Liver (tissue), 8 donors: ENCODE measurements at regions not wholly inside any gene's neighbourhood (a gene's known extent, or its start where the extent isn't known, plus 50 kb on each side); places are given as distances from the start of the nearest gene placed in this dataset.

Experiments
- DNase-seq: peaks from one replicate; pipeline ENCODE4 v3.0.0-alpha.2; 2017; ENCODE audit warnings: low spot score
- H3K27ac ChIP-seq, 2 donors: one replicate each; pipeline ENCODE4 v1.7.0; 2013; ENCODE audit warnings: inconsistent platforms in 2 of 2, low read length in 2 of 2, control low read depth in 1 of 2, low read depth in 1 of 2, mild to moderate bottlenecking in 1 of 2
- H3K27me3 ChIP-seq, 4 donors: one replicate each; pipeline versions ENCODE4 v1.6.1 to v1.7.0; 2013; ENCODE audit warnings: low read length in 3 of 4, inconsistent platforms in 1 of 4, mild to moderate bottlenecking in 1 of 4, moderate library complexity in 1 of 4; ENCODE audit not compliant: control insufficient read depth in 4 of 4, insufficient read depth in 4 of 4
- H3K36me3 ChIP-seq, 4 donors: one replicate each; pipeline versions ENCODE4 v1.6.1 to v1.7.0; 2013; ENCODE audit warnings: low read length in 3 of 4, mild to moderate bottlenecking in 3 of 4, low read depth in 1 of 4, moderate library complexity in 1 of 4; ENCODE audit not compliant: control insufficient read depth in 4 of 4, insufficient read depth in 3 of 4
- H3K4me1 ChIP-seq, 4 donors: one replicate each; pipeline versions ENCODE4 v1.6.1 to v1.7.0; 2013; ENCODE audit warnings: low read length in 3 of 4, mild to moderate bottlenecking in 3 of 4, moderate library complexity in 1 of 4; ENCODE audit not compliant: control insufficient read depth in 4 of 4, insufficient read depth in 4 of 4
- H3K4me3 ChIP-seq, 3 donors: one replicate each; pipeline versions ENCODE4 v1.6.1 to v1.7.0; 2013; ENCODE audit warnings: low read length in 3 of 3, control low read depth in 1 of 3, low read depth in 1 of 3, mild to moderate bottlenecking in 1 of 3
- H3K9ac ChIP-seq, 2 donors: one replicate each; pipeline ENCODE4 v1.7.0; 2013; ENCODE audit warnings: low read length in 2 of 2, mild to moderate bottlenecking in 2 of 2, moderate library complexity in 2 of 2, control low read depth in 1 of 2, low read depth in 1 of 2
- H3K9me3 ChIP-seq, 4 donors: one replicate each; pipeline versions ENCODE4 v1.6.1 to v1.7.0; 2013; ENCODE audit warnings: low read length in 3 of 4; ENCODE audit not compliant: control insufficient read depth in 4 of 4
- EGR1 ChIP-seq, 2 donors: IDR thresholded peaks; 2 replicates each; pipeline ENCODE4 v1.6.1; 2016 to 2018; ENCODE audit warnings: antibody characterized with exemption in 2 of 2, low read depth in 2 of 2
- FOXA1 ChIP-seq: IDR thresholded peaks from 2 replicates; pipeline ENCODE4 v1.6.1; 2016; ENCODE audit warnings: antibody characterized with exemption
- FOXA2 ChIP-seq: IDR thresholded peaks from 2 replicates; pipeline ENCODE4 v1.6.1; 2016; ENCODE audit warnings: antibody characterized with exemption
- HNF4A ChIP-seq, 2 donors: conservative IDR thresholded peaks; 2 replicates each; pipeline ENCODE4 v1.6.1; 2016; ENCODE audit warnings: antibody characterized with exemption in 2 of 2, mild to moderate bottlenecking in 2 of 2
- HNF4G ChIP-seq: IDR thresholded peaks from 2 replicates; pipeline ENCODE4 v1.6.1; 2016; ENCODE audit warnings: antibody characterized with exemption
- NR2F2 ChIP-seq: IDR thresholded peaks from 2 replicates; pipeline ENCODE4 v1.6.1; 2016; ENCODE audit warnings: antibody characterized with exemption
- RAD21 ChIP-seq, 2 donors: IDR thresholded peaks; 2 replicates each; pipeline ENCODE4 v1.6.1; 2016; ENCODE audit warnings: antibody characterized with exemption in 2 of 2, mild to moderate bottlenecking in 2 of 2
- RXRA ChIP-seq, 2 donors: IDR thresholded peaks; 2 replicates each; pipeline ENCODE4 v1.6.1; 2017 to 2018; ENCODE audit warnings: antibody characterized with exemption in 2 of 2, mild to moderate bottlenecking in 1 of 2
- TAF1 ChIP-seq: conservative IDR thresholded peaks from 2 replicates; pipeline ENCODE4 v1.6.1; 2016; ENCODE audit warnings: antibody characterized with exemption, mild to moderate bottlenecking
- YY1 ChIP-seq: IDR thresholded peaks from 2 replicates; pipeline ENCODE4 v1.6.1; 2016; ENCODE audit warnings: antibody characterized with exemption, mild to moderate bottlenecking
- WGBS: extraction: QIAGEN DNeasy Blood & Tissue Kit; methylation state at CpG from one replicate; pipeline ENCODE4 v1.1.7; 2013; 5-methylcytosine and 5-hydroxymethylcytosine counted together
- TF ChIP-seq, protein P1 (sequence below): IDR thresholded peaks from 2 replicates; pipeline ENCODE4 v1.6.1; 2016; ENCODE audit warnings: antibody characterized with exemption
- TF ChIP-seq, protein P2 (sequence below): IDR thresholded peaks from 2 replicates; pipeline ENCODE4 v1.6.1; 2016; ENCODE audit warnings: antibody characterized with exemption
- TF ChIP-seq, protein P3 (sequence below): fragments of 150-350 bp; IDR thresholded peaks from 2 replicates; pipeline ENCODE4 v1.5.1; 2017; ENCODE audit warnings: improper control_type of control experiment, low read depth, low read length; ENCODE audit not compliant: missing input control
- donor health status: healthy.
- donor health status: healthy.
- donor health status: healthy.
- donor health status: healthy.
- donor health status: healthy.

DNA sequence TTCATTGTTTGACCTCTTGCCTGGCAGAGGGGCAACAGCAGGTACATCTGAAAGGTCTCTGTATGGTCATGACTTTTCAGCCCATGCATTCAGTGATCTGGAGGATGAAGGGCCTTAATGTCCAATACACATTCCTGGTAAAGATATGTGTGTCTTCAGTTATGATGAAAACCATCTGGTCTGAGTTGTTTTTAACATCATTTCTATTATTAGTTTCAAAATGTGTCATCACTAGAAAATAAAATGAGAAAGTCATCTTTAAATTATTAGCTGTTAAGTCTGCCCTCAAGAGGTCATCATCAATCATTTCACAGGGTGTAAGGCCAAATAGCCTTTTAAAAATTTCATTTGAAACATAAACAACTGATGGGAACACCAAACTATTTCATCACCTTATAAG, 92.1 kb upstream of the PLSCR4 start:
- H3K9me3 ChIP-seq: no peaks in the 10 kb centered on the region
- no peak overlapping the region for H3K4me3 ChIP-seq
- H3K9ac ChIP-seq: no peak overlapping the region
- H3K27ac ChIP-seq: no peak overlapping the region
- H3K27me3 ChIP-seq: no peaks in the 10 kb centered on the region
- no peak for DNase-seq
- H3K36me3 ChIP-seq: no peaks in the 10 kb centered on the region
- TF ChIP-seq RXRA (IDR thresholded peaks at IDR 0.05) (no peak), HNF4A (conservative IDR thresholded peaks at IDR 0.05) (no peak), FOXA2 (no peak)
- TF ChIP-seq, protein P1, sequence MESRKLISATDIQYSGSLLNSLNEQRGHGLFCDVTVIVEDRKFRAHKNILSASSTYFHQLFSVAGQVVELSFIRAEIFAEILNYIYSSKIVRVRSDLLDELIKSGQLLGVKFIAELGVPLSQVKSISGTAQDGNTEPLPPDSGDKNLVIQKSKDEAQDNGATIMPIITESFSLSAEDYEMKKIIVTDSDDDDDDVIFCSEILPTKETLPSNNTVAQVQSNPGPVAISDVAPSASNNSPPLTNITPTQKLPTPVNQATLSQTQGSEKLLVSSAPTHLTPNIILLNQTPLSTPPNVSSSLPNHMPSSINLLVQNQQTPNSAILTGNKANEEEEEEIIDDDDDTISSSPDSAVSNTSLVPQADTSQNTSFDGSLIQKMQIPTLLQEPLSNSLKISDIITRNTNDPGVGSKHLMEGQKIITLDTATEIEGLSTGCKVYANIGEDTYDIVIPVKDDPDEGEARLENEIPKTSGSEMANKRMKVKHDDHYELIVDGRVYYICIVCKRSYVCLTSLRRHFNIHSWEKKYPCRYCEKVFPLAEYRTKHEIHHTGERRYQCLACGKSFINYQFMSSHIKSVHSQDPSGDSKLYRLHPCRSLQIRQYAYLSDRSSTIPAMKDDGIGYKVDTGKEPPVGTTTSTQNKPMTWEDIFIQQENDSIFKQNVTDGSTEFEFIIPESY: no peak
- TF ChIP-seq, protein P2, sequence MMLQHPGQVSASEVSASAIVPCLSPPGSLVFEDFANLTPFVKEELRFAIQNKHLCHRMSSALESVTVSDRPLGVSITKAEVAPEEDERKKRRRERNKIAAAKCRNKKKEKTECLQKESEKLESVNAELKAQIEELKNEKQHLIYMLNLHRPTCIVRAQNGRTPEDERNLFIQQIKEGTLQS: no peak
- TF ChIP-seq, protein P3, sequence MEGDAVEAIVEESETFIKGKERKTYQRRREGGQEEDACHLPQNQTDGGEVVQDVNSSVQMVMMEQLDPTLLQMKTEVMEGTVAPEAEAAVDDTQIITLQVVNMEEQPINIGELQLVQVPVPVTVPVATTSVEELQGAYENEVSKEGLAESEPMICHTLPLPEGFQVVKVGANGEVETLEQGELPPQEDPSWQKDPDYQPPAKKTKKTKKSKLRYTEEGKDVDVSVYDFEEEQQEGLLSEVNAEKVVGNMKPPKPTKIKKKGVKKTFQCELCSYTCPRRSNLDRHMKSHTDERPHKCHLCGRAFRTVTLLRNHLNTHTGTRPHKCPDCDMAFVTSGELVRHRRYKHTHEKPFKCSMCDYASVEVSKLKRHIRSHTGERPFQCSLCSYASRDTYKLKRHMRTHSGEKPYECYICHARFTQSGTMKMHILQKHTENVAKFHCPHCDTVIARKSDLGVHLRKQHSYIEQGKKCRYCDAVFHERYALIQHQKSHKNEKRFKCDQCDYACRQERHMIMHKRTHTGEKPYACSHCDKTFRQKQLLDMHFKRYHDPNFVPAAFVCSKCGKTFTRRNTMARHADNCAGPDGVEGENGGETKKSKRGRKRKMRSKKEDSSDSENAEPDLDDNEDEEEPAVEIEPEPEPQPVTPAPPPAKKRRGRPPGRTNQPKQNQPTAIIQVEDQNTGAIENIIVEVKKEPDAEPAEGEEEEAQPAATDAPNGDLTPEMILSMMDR: no peak
- no peaks in the 10 kb centered on the region for H3K4me1 ChIP-seq

DNA sequence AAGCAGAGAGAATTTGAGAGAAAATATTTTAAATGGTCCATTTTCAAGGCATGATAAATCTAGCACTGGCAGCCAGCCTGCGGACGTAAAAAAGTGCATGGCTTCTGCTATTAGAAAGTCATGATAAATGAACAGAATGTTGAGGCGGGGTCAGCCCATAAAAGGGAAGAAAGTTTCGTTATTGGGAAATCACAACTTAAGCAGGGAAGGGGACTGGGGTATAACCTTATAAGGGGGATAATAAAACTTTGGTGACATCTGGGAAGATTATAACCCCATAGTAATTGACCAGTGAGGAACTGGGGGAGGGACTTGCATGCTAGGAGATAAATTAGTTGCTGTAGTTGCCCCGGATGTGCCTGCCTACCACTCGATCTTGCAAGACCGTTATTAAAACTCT, 88.4 kb upstream of the PLSCR4 start:
- 86% methylated on average over 7 of the region's 7 CpGs for WGBS
- DNase-seq: no peak
- Histone ChIP-seq H3K4me1 (no peaks in the 10 kb centered on the region), H3K4me3 (no peak overlapping the region), H3K9me3 (no peaks in the 10 kb centered on the region), H3K27me3 (no peaks in the 10 kb centered on the region), H3K27ac (no peak overlapping the region), H3K36me3 (no peaks in the 10 kb centered on the region), H3K9ac (no peak overlapping the region)
- TF ChIP-seq NR2F2 (peak; percentile 21), EGR1 (IDR thresholded peaks at IDR 0.05; ENCODE audit: low read depth in 2 of 2) (no peak), HNF4G (no peak), RAD21 (IDR thresholded peaks at IDR 0.05) (no peak), TAF1 (no peak), FOXA1 (no peak), YY1 (no peak), HNF4A (conservative IDR thresholded peaks at IDR 0.05) (no peak)
- TF ChIP-seq, protein P3: no peak

DNA sequence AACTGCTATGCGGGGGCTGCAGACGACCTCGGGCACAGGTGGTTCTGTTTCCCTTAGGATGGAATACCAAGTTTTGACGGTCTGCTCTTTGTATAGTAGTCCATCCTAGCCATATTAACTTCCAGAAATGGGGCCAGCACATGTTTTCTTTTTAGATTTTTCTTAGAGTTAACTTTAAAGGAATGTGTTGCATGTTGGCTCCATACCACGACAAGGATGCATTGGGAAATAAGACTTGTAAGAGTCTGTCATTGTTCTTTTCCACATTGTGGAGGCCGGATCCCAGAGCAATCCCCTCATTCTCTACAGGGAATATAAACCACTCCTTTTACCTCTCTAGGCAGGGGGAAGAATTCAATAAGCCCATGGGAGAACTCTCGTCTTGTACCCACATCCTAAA, 87.1 kb upstream of the PLSCR4 start:
- no peak for TF ChIP-seq HNF4G
- Histone ChIP-seq H3K27me3 (no peaks in the 10 kb centered on the region), H3K36me3 (no peaks in the 10 kb centered on the region), H3K4me1 (no peaks in the 10 kb centered on the region), H3K4me3 (no peak overlapping the region), H3K9ac (no peak overlapping the region), H3K27ac (no peak overlapping the region), H3K9me3 (no peaks in the 10 kb centered on the region)
- WGBS: 94% methylated on average over 7 of the region's 7 CpGs
- no peak for DNase-seq
